SH-SY5Y (cell line): ENCODE measurements at regions not wholly inside any gene's neighbourhood (a gene's known extent, or its start where the extent isn't known, plus 50 kb on each side); places are given as distances from the start of the nearest gene placed in this dataset.

ENCODE experiments used
- GATA2 ChIP-seq: IDR thresholded peaks from 2 replicates; pipeline ENCODE4 v1.6.1; 2011; ENCODE audit warnings: mild to moderate bottlenecking, low read depth, low read length
- GATA3 ChIP-seq: IDR thresholded peaks from 2 replicates; pipeline ENCODE4 v1.6.1; 2011; ENCODE audit warnings: low read depth, mild to moderate bottlenecking, low read length, moderate library complexity

GRCh38 chr1:55943721-55944435 lies 635.5 kb downstream of the PLPP3 start:
- TF ChIP-seq GATA2 (no peak), GATA3 (no peak)
